ENCODE measurements at regions not wholly inside any gene's neighbourhood (a gene's known extent, or its start where the extent isn't known, plus 50 kb on each side); places are given as distances from the start of the nearest gene placed in this dataset.

- TF ChIP-seq CTCF (conservative IDR thresholded peaks at IDR 0.05) (no peak), EZH2 (IDR thresholded peaks at IDR 0.05; ENCODE audit: low read depth) (no peak)
Measured at GRCh38 chr2:54062401-54062800, 53.0 kb upstream of the ACYP2 start.

Data from PC-9 (cell line).